ENCODE measurements at regions not wholly inside any gene's neighbourhood (a gene's known extent, or its start where the extent isn't known, plus 50 kb on each side); places are given as distances from the start of the nearest gene placed in this dataset.

GRCh38 chr20:39318911-39319310 is 356.8 kb downstream of the DHX35 start:
- Histone ChIP-seq H3K27ac (ENCODE audit: insufficient read depth in 1 of 2, low read depth in 1 of 2, low read length in 2 of 2, poor library complexity in 1 of 2, severe bottlenecking in 2 of 2) (no peak overlapping the region), H3K36me3 (ENCODE audit: control insufficient read depth in 4 of 4, insufficient read depth in 4 of 4, low read length in 3 of 4) (no peaks in the 10 kb centered on the region), H3K27me3 (replicated peaks in 2 of 5; ENCODE audit: control insufficient read depth in 4 of 5, insufficient read depth in 5 of 5, low read length in 4 of 5) (peaks cover 0 to 5% (median 2%) of the 10 kb centered on the region in 5 experiments), H3K9me3 (ENCODE audit: control extremely low read depth in 1 of 5, control insufficient read depth in 4 of 5, insufficient read depth in 2 of 5, low read depth in 1 of 5, low read length in 4 of 5) (no peaks in the 10 kb centered on the region), H3K4me1 (ENCODE audit: control extremely low read depth in 1 of 4, control insufficient read depth in 4 of 4, insufficient read depth in 4 of 4, low read length in 3 of 4) (no peaks in the 10 kb centered on the region), H3K4me3 (ENCODE audit: control insufficient read depth in 1 of 7, extremely low read depth in 1 of 7, insufficient read depth in 4 of 7, low read depth in 2 of 7, low read length in 6 of 7) (no peak overlapping the region)
- ChIA-PET POLR2A (no interaction called here), CTCF (no interaction called here)
- WGBS (ENCODE audit: insufficient coverage) = no CpG with 5 or more reads among the region's 2 CpGs
- no peak for DNase-seq

- POLR2A ChIA-PET = no interaction called here
- H3K27ac ChIP-seq (ENCODE audit: insufficient read depth in 1 of 2, low read depth in 1 of 2, low read length in 2 of 2, poor library complexity in 1 of 2, severe bottlenecking in 2 of 2) = no peak overlapping the region
- no peak overlapping the region for H3K4me3 ChIP-seq (ENCODE audit: control insufficient read depth in 1 of 7, extremely low read depth in 1 of 7, insufficient read depth in 4 of 7, low read depth in 2 of 7, low read length in 6 of 7)
- peaks cover 0 to 6% (median 0%) of the 10 kb centered on the region in 5 experiments for H3K9me3 ChIP-seq (ENCODE audit: control extremely low read depth in 1 of 5, control insufficient read depth in 4 of 5, insufficient read depth in 2 of 5, low read depth in 1 of 5, low read length in 4 of 5)
- peaks cover 0 to 9% (median 3%) of the 10 kb centered on the region in 5 experiments for H3K27me3 ChIP-seq (replicated peaks in 2 of 5; ENCODE audit: control insufficient read depth in 4 of 5, insufficient read depth in 5 of 5, low read length in 4 of 5)
- no peaks in the 10 kb centered on the region for H3K36me3 ChIP-seq (ENCODE audit: control insufficient read depth in 4 of 4, insufficient read depth in 4 of 4, low read length in 3 of 4)
- no peak for DNase-seq
- H3K4me1 ChIP-seq (ENCODE audit: control extremely low read depth in 1 of 4, control insufficient read depth in 4 of 4, insufficient read depth in 4 of 4, low read length in 3 of 4) = no peaks in the 10 kb centered on the region
- CTCF ChIA-PET = no interaction called here
Observed at GRCh38 chr20:39312676-39313075, 350.5 kb downstream of the DHX35 start.

- ChIA-PET POLR2A (no interaction called here), CTCF (no interaction called here)
- Histone ChIP-seq H3K4me1 (ENCODE audit: control extremely low read depth in 1 of 4, control insufficient read depth in 4 of 4, insufficient read depth in 4 of 4, low read length in 3 of 4) (no peaks in the 10 kb centered on the region), H3K27ac (ENCODE audit: insufficient read depth in 1 of 2, low read depth in 1 of 2, low read length in 2 of 2, poor library complexity in 1 of 2, severe bottlenecking in 2 of 2) (no peak overlapping the region), H3K36me3 (ENCODE audit: control insufficient read depth in 4 of 4, insufficient read depth in 4 of 4, low read length in 3 of 4) (no peaks in the 10 kb centered on the region), H3K4me3 (ENCODE audit: control insufficient read depth in 1 of 7, extremely low read depth in 1 of 7, insufficient read depth in 4 of 7, low read depth in 2 of 7, low read length in 6 of 7) (no peak overlapping the region), H3K27me3 (replicated peaks in 2 of 5; ENCODE audit: control insufficient read depth in 4 of 5, insufficient read depth in 5 of 5, low read length in 4 of 5) (peaks cover 0 to 9% (median 3%) of the 10 kb centered on the region in 5 experiments), H3K9me3 (ENCODE audit: control extremely low read depth in 1 of 5, control insufficient read depth in 4 of 5, insufficient read depth in 2 of 5, low read depth in 1 of 5, low read length in 4 of 5) (peaks cover 0 to 6% (median 0%) of the 10 kb centered on the region in 5 experiments)
- 100% methylated on average over 1 of the region's 1 CpG for WGBS (ENCODE audit: insufficient coverage)
- no peak for DNase-seq
Observed at GRCh38 chr20:39311851-39312506, 349.8 kb downstream of the DHX35 start.

- DNase-seq = no peak
- CTCF ChIA-PET = interaction anchor here (1.1 kb wide), 1 partner anchor 10 kb away, joined by 4 read pairs; no protein-coding TSS in a partner anchor
- H3K36me3 ChIP-seq (ENCODE audit: control insufficient read depth in 4 of 4, insufficient read depth in 4 of 4, low read length in 3 of 4) = no peaks in the 10 kb centered on the region
- peaks cover 0 to 9% (median 2%) of the 10 kb centered on the region in 5 experiments for H3K27me3 ChIP-seq (replicated peaks in 2 of 5; ENCODE audit: control insufficient read depth in 4 of 5, insufficient read depth in 5 of 5, low read length in 4 of 5)
- no peak overlapping the region for H3K4me3 ChIP-seq (ENCODE audit: control insufficient read depth in 1 of 7, extremely low read depth in 1 of 7, insufficient read depth in 4 of 7, low read depth in 2 of 7, low read length in 6 of 7)
- 52% methylated on average over 9 of the region's 9 CpGs for WGBS (ENCODE audit: insufficient coverage)
- H3K4me1 ChIP-seq (ENCODE audit: control extremely low read depth in 1 of 4, control insufficient read depth in 4 of 4, insufficient read depth in 4 of 4, low read length in 3 of 4) = no peaks in the 10 kb centered on the region
- peaks cover 0 to 6% (median 0%) of the 10 kb centered on the region in 5 experiments for H3K9me3 ChIP-seq (ENCODE audit: control extremely low read depth in 1 of 5, control insufficient read depth in 4 of 5, insufficient read depth in 2 of 5, low read depth in 1 of 5, low read length in 4 of 5)
- no peak overlapping the region for H3K27ac ChIP-seq (ENCODE audit: insufficient read depth in 1 of 2, low read depth in 1 of 2, low read length in 2 of 2, poor library complexity in 1 of 2, severe bottlenecking in 2 of 2)
- POLR2A ChIA-PET = no interaction called here
Observed at GRCh38 chr20:39310363-39310995, 348.3 kb downstream of the DHX35 start.

GRCh38 chr20:39309458-39309857 is 347.3 kb downstream of the DHX35 start:
- H3K27ac ChIP-seq (ENCODE audit: insufficient read depth in 1 of 2, low read depth in 1 of 2, low read length in 2 of 2, poor library complexity in 1 of 2, severe bottlenecking in 2 of 2) = no peak overlapping the region
- no peaks in the 10 kb centered on the region for H3K4me1 ChIP-seq (ENCODE audit: control extremely low read depth in 1 of 4, control insufficient read depth in 4 of 4, insufficient read depth in 4 of 4, low read length in 3 of 4)
- POLR2A ChIA-PET = no interaction called here
- no peak for DNase-seq
- no peaks in the 10 kb centered on the region for H3K36me3 ChIP-seq (ENCODE audit: control insufficient read depth in 4 of 4, insufficient read depth in 4 of 4, low read length in 3 of 4)
- peaks cover 0 to 6% (median 0%) of the 10 kb centered on the region in 5 experiments for H3K9me3 ChIP-seq (ENCODE audit: control extremely low read depth in 1 of 5, control insufficient read depth in 4 of 5, insufficient read depth in 2 of 5, low read depth in 1 of 5, low read length in 4 of 5)
- peaks cover 0 to 9% (median 0%) of the 10 kb centered on the region in 5 experiments for H3K27me3 ChIP-seq (replicated peaks in 2 of 5; ENCODE audit: control insufficient read depth in 4 of 5, insufficient read depth in 5 of 5, low read length in 4 of 5)
- CTCF ChIA-PET = no interaction called here
- no peak overlapping the region for H3K4me3 ChIP-seq (ENCODE audit: control insufficient read depth in 1 of 7, extremely low read depth in 1 of 7, insufficient read depth in 4 of 7, low read depth in 2 of 7, low read length in 6 of 7)

- Histone ChIP-seq H3K4me3 (ENCODE audit: control insufficient read depth in 1 of 7, extremely low read depth in 1 of 7, insufficient read depth in 4 of 7, low read depth in 2 of 7, low read length in 6 of 7) (no peak overlapping the region), H3K36me3 (ENCODE audit: control insufficient read depth in 4 of 4, insufficient read depth in 4 of 4, low read length in 3 of 4) (no peaks in the 10 kb centered on the region), H3K27ac (ENCODE audit: insufficient read depth in 1 of 2, low read depth in 1 of 2, low read length in 2 of 2, poor library complexity in 1 of 2, severe bottlenecking in 2 of 2) (no peak overlapping the region), H3K27me3 (replicated peaks in 2 of 5; ENCODE audit: control insufficient read depth in 4 of 5, insufficient read depth in 5 of 5, low read length in 4 of 5) (peaks cover 0 to 2% (median 0%) of the 10 kb centered on the region in 5 experiments), H3K4me1 (ENCODE audit: control extremely low read depth in 1 of 4, control insufficient read depth in 4 of 4, insufficient read depth in 4 of 4, low read length in 3 of 4) (no peaks in the 10 kb centered on the region), H3K9me3 (ENCODE audit: control extremely low read depth in 1 of 5, control insufficient read depth in 4 of 5, insufficient read depth in 2 of 5, low read depth in 1 of 5, low read length in 4 of 5) (no peaks in the 10 kb centered on the region)
- 100% methylated on average over 2 of the region's 4 CpGs for WGBS (ENCODE audit: insufficient coverage)
- CTCF ChIA-PET = no interaction called here
- POLR2A ChIA-PET = no interaction called here
- no peak for DNase-seq
Observed at GRCh38 chr20:39302312-39302711, 340.2 kb downstream of the DHX35 start.

GRCh38 chr20:39299783-39300182 is 337.6 kb downstream of the DHX35 start:
- peaks cover 0 to 2% (median 0%) of the 10 kb centered on the region in 5 experiments for H3K27me3 ChIP-seq (replicated peaks in 2 of 5; ENCODE audit: control insufficient read depth in 4 of 5, insufficient read depth in 5 of 5, low read length in 4 of 5)
- CTCF ChIA-PET = no interaction called here
- no peaks in the 10 kb centered on the region for H3K4me1 ChIP-seq (ENCODE audit: control extremely low read depth in 1 of 4, control insufficient read depth in 4 of 4, insufficient read depth in 4 of 4, low read length in 3 of 4)
- POLR2A ChIA-PET = no interaction called here
- WGBS (ENCODE audit: insufficient coverage) = no CpG with 5 or more reads among the region's 2 CpGs
- DNase-seq = no peak
- H3K27ac ChIP-seq (ENCODE audit: insufficient read depth in 1 of 2, low read depth in 1 of 2, low read length in 2 of 2, poor library complexity in 1 of 2, severe bottlenecking in 2 of 2) = no peak overlapping the region
- H3K4me3 ChIP-seq (ENCODE audit: control insufficient read depth in 1 of 7, extremely low read depth in 1 of 7, insufficient read depth in 4 of 7, low read depth in 2 of 7, low read length in 6 of 7) = no peak overlapping the region
- no peaks in the 10 kb centered on the region for H3K9me3 ChIP-seq (ENCODE audit: control extremely low read depth in 1 of 5, control insufficient read depth in 4 of 5, insufficient read depth in 2 of 5, low read depth in 1 of 5, low read length in 4 of 5)
- H3K36me3 ChIP-seq (ENCODE audit: control insufficient read depth in 4 of 4, insufficient read depth in 4 of 4, low read length in 3 of 4) = no peaks in the 10 kb centered on the region

Measured in common myeloid progenitor, CD34-positive (primary cell).